ENCODE measurements at regions not wholly inside any gene's neighbourhood (a gene's known extent, or its start where the extent isn't known, plus 50 kb on each side); places are given as distances from the start of the nearest gene placed in this dataset.

- no peak for TF ChIP-seq REST (IDR thresholded peaks at IDR 0.05; ENCODE audit: insufficient read depth in 1 of 2, low read depth in 2 of 2, low read length in 2 of 2)
- no peak for TF ChIP-seq TAF1 (IDR thresholded peaks at IDR 0.05; ENCODE audit: borderline replicate concordance, insufficient read depth, low read length)
- TF ChIP-seq SIN3A (IDR thresholded peaks at IDR 0.05; ENCODE audit: borderline replicate concordance, insufficient read depth, low read length) = no peak
- no peak for TF ChIP-seq FOXP2 (optimal IDR thresholded peaks at IDR 0.05; ENCODE audit: borderline replicate concordance, extremely low read depth, extremely low read length, insufficient read depth)
- no peak for TF ChIP-seq POLR2AphosphoS5 (IDR thresholded peaks at IDR 0.05; ENCODE audit: low read depth, low read length)
These were observed 298.6 kb upstream of the DNAJC19 start for GRCh38 chr3:181288145-181288544.

GRCh38 chr3:181279239-181279565 is 289.7 kb upstream of the DNAJC19 start:
- TF ChIP-seq POLR2AphosphoS5 (IDR thresholded peaks at IDR 0.05; ENCODE audit: low read depth, low read length) = no peak
- TF ChIP-seq FOXP2 (optimal IDR thresholded peaks at IDR 0.05; ENCODE audit: borderline replicate concordance, extremely low read depth, extremely low read length, insufficient read depth) = no peak
- TF ChIP-seq SIN3A (IDR thresholded peaks at IDR 0.05; ENCODE audit: borderline replicate concordance, insufficient read depth, low read length) = no peak
- no peak for TF ChIP-seq REST (IDR thresholded peaks at IDR 0.05; ENCODE audit: insufficient read depth in 1 of 2, low read depth in 2 of 2, low read length in 2 of 2)
- no peak for TF ChIP-seq TAF1 (IDR thresholded peaks at IDR 0.05; ENCODE audit: borderline replicate concordance, insufficient read depth, low read length)

- no peak for TF ChIP-seq SIN3A (IDR thresholded peaks at IDR 0.05; ENCODE audit: borderline replicate concordance, insufficient read depth, low read length)
- no peak for TF ChIP-seq FOXP2 (optimal IDR thresholded peaks at IDR 0.05; ENCODE audit: borderline replicate concordance, extremely low read depth, extremely low read length, insufficient read depth)
- no peak for TF ChIP-seq REST (IDR thresholded peaks at IDR 0.05; ENCODE audit: insufficient read depth in 1 of 2, low read depth in 2 of 2, low read length in 2 of 2)
- TF ChIP-seq POLR2AphosphoS5 (IDR thresholded peaks at IDR 0.05; ENCODE audit: low read depth, low read length) = no peak
- TF ChIP-seq TAF1 (IDR thresholded peaks at IDR 0.05; ENCODE audit: borderline replicate concordance, insufficient read depth, low read length) = no peak
These were observed 289.1 kb upstream of the DNAJC19 start for GRCh38 chr3:181278468-181279238.

GRCh38 chr3:181276358-181276896 is 286.9 kb upstream of the DNAJC19 start:
- TF ChIP-seq TAF1 (IDR thresholded peaks at IDR 0.05; ENCODE audit: borderline replicate concordance, insufficient read depth, low read length) (no peak), REST (IDR thresholded peaks at IDR 0.05; ENCODE audit: insufficient read depth in 1 of 2, low read depth in 2 of 2, low read length in 2 of 2) (no peak), FOXP2 (optimal IDR thresholded peaks at IDR 0.05; ENCODE audit: borderline replicate concordance, extremely low read depth, extremely low read length, insufficient read depth) (no peak)

All from PFSK-1 (cell line).